Astrocyte (in vitro differentiated cells and primary cell): ENCODE measurements at regions not wholly inside any gene's neighbourhood (a gene's known extent, or its start where the extent isn't known, plus 50 kb on each side); places are given as distances from the start of the nearest gene placed in this dataset.

Source experiments
- DNase-seq: peaks from one replicate; pipeline ENCODE4 v3.0.0-alpha.2; 2010; ENCODE audit warnings: low read depth
- FAIRE-seq: peaks from 2 replicates; lab custom pipeline; 2011; peaks lifted over from hg19 to GRCh38; lab: Jason Lieb, UNC
- H2AFZ ChIP-seq: 2 replicates; pipeline ENCODE4 v1.6.0; 2012; ENCODE audit warnings: low read depth, low read length, inconsistent platforms
- H3K27ac ChIP-seq: 2 replicates; pipeline ENCODE4 v1.5.1; 2011; ENCODE audit warnings: low read depth, low read length, inconsistent platforms
- H3K27me3 ChIP-seq: 2 replicates; pipeline ENCODE4 v1.6.0; 2011; ENCODE audit warnings: low read length, inconsistent platforms; ENCODE audit not compliant: insufficient read depth
- H3K36me3 ChIP-seq: 2 replicates; pipeline ENCODE4 v1.5.1; 2011; ENCODE audit warnings: low read length, inconsistent platforms; ENCODE audit not compliant: insufficient read depth
- H3K4me1 ChIP-seq: 2 replicates; pipeline ENCODE4 v1.5.1; 2011; ENCODE audit warnings: low read length, inconsistent platforms; ENCODE audit not compliant: insufficient read depth
- H3K4me2 ChIP-seq: 2 replicates; pipeline ENCODE4 v1.6.0; 2012; ENCODE audit warnings: low read length, inconsistent platforms
- H3K4me3 ChIP-seq: 2 replicates; pipeline ENCODE4 v1.5.1; 2011; ENCODE audit warnings: low read depth, mild to moderate bottlenecking, low read length, inconsistent platforms; ENCODE audit not compliant: insufficient read depth
- H3K79me2 ChIP-seq: 2 replicates; pipeline ENCODE4 v1.6.0; 2012; ENCODE audit warnings: mild to moderate bottlenecking, low read length, inconsistent platforms; ENCODE audit not compliant: insufficient read depth
- H3K9ac ChIP-seq: 2 replicates; pipeline ENCODE4 v1.6.0; 2012; ENCODE audit warnings: mild to moderate bottlenecking, low read length, inconsistent platforms
- H3K9me3 ChIP-seq: 2 replicates; pipeline ENCODE4 v1.5.1; 2012; ENCODE audit warnings: low read depth, mild to moderate bottlenecking, low read length, inconsistent platforms; ENCODE audit not compliant: insufficient read depth
- H4K20me1 ChIP-seq: 2 replicates; pipeline ENCODE4 v1.6.0; 2012; ENCODE audit warnings: low read length, inconsistent platforms; ENCODE audit not compliant: insufficient read depth
- H3K27ac Mint-ChIP-seq: one replicate; pipeline ENCODE4 v1.8.0; 2021; ENCODE audit warnings: mild to moderate bottlenecking, mixed read lengths; ENCODE audit not compliant: unreplicated experiment
- H3K27me3 Mint-ChIP-seq: one replicate; pipeline ENCODE4 v1.8.0; 2021; ENCODE audit warnings: low read depth, mixed read lengths; ENCODE audit not compliant: unreplicated experiment
- H3K36me3 Mint-ChIP-seq: one replicate; pipeline ENCODE4 v1.8.0; 2021; ENCODE audit warnings: low read depth, mixed read lengths; ENCODE audit not compliant: unreplicated experiment
- H3K4me1 Mint-ChIP-seq: one replicate; pipeline ENCODE4 v1.8.0; 2021; ENCODE audit warnings: low read depth, mixed read lengths; ENCODE audit not compliant: unreplicated experiment
- H3K4me3 Mint-ChIP-seq: one replicate; pipeline ENCODE4 v1.8.0; 2021; ENCODE audit warnings: mild to moderate bottlenecking, moderate library complexity, mixed read lengths; ENCODE audit not compliant: unreplicated experiment
- H3K9me3 Mint-ChIP-seq: one replicate; pipeline ENCODE4 v1.8.0; 2021; ENCODE audit warnings: mild to moderate bottlenecking, mixed read lengths; ENCODE audit not compliant: unreplicated experiment
- EZH2 ChIP-seq: IDR thresholded peaks from 2 replicates; pipeline ENCODE4 v1.6.1; 2012; ENCODE audit warnings: mild to moderate bottlenecking, low read length, inconsistent platforms; ENCODE audit not compliant: insufficient read depth
- TF ChIP-seq, protein P1 (sequence below): IDR thresholded peaks from 2 replicates; pipeline ENCODE4 v1.5.1; 2011; ENCODE audit warnings: low read depth, mild to moderate bottlenecking, inconsistent platforms, low read length, moderate library complexity; ENCODE audit not compliant: insufficient read depth

DNA sequence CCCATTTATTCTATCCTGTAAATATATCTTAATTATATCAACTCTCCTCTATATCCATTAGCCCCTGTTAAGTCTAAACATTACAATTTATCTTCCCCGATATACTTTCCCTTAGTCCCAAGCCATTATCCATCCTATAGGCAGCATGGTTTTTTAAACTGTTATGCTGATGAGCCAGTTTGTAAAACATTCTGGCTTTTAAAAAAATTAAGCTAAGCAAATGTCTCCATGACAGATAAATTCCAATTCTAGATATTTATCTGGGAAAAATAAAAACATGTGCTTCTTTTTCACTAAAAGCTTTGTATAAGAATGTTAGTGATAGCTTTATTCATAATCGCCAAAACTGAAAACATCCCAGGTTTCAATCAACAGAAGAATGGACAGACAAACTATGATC lies 183.2 kb upstream of the GNAI1 start:
- Mint-ChIP-seq H3K27me3 (no peaks in the 10 kb centered on the region), H3K4me3 (no peak overlapping the region), H3K4me1 (no peaks in the 10 kb centered on the region), H3K9me3 (peaks cover 3% of the 10 kb centered on the region), H3K36me3 (no peaks in the 10 kb centered on the region), H3K27ac (no peak overlapping the region)
- Histone ChIP-seq H3K27me3 (no peaks in the 10 kb centered on the region), H3K36me3 (no peaks in the 10 kb centered on the region), H2AFZ (no peak overlapping the region), H3K9me3 (no peaks in the 10 kb centered on the region), H3K27ac (no peak overlapping the region), H4K20me1 (no peaks in the 10 kb centered on the region), H3K79me2 (no peaks in the 10 kb centered on the region), H3K4me1 (no peaks in the 10 kb centered on the region), H3K4me3 (no peak overlapping the region), H3K9ac (no peak overlapping the region), H3K4me2 (no peak overlapping the region)
- DNase-seq (no peak), FAIRE-seq (no peak)
- TF ChIP-seq EZH2, result no peak
- TF ChIP-seq, protein P1, sequence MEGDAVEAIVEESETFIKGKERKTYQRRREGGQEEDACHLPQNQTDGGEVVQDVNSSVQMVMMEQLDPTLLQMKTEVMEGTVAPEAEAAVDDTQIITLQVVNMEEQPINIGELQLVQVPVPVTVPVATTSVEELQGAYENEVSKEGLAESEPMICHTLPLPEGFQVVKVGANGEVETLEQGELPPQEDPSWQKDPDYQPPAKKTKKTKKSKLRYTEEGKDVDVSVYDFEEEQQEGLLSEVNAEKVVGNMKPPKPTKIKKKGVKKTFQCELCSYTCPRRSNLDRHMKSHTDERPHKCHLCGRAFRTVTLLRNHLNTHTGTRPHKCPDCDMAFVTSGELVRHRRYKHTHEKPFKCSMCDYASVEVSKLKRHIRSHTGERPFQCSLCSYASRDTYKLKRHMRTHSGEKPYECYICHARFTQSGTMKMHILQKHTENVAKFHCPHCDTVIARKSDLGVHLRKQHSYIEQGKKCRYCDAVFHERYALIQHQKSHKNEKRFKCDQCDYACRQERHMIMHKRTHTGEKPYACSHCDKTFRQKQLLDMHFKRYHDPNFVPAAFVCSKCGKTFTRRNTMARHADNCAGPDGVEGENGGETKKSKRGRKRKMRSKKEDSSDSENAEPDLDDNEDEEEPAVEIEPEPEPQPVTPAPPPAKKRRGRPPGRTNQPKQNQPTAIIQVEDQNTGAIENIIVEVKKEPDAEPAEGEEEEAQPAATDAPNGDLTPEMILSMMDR, result no peak

DNA sequence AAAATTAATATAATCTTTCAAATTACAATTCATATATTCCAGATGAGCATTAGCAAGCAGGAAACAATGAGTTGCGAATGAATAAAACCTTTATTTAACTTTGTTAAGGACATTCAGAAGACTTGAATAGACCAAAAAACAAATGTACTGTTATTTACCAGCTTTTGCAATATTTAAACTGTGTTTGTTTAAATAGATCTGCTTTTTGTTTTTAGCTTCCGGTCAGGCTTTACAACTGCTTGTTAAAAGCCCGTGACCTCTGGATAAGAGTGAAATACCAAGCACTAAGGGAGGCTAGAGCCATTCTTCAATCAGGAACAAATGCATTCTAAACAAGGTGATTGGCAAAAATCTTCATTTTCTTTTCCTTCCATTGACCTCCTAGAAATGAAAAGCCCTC lies 184.9 kb upstream of the GNAI1 start:
- Mint-ChIP-seq H3K9me3 (peaks cover 3% of the 10 kb centered on the region), H3K36me3 (no peaks in the 10 kb centered on the region), H3K4me1 (no peaks in the 10 kb centered on the region), H3K27me3 (no peaks in the 10 kb centered on the region), H3K27ac (no peak overlapping the region), H3K4me3 (no peak overlapping the region)
- Histone ChIP-seq H3K9me3 (no peaks in the 10 kb centered on the region), H3K36me3 (no peaks in the 10 kb centered on the region), H4K20me1 (no peaks in the 10 kb centered on the region), H3K9ac (no peak overlapping the region), H3K27me3 (no peaks in the 10 kb centered on the region), H3K79me2 (no peaks in the 10 kb centered on the region), H2AFZ (no peak overlapping the region), H3K4me1 (no peaks in the 10 kb centered on the region), H3K27ac (no peak overlapping the region), H3K4me2 (no peak overlapping the region), H3K4me3 (no peak overlapping the region)
- TF ChIP-seq EZH2, result no peak
- TF ChIP-seq, protein P1, result no peak
- FAIRE-seq (no peak), DNase-seq (no peak)

DNA sequence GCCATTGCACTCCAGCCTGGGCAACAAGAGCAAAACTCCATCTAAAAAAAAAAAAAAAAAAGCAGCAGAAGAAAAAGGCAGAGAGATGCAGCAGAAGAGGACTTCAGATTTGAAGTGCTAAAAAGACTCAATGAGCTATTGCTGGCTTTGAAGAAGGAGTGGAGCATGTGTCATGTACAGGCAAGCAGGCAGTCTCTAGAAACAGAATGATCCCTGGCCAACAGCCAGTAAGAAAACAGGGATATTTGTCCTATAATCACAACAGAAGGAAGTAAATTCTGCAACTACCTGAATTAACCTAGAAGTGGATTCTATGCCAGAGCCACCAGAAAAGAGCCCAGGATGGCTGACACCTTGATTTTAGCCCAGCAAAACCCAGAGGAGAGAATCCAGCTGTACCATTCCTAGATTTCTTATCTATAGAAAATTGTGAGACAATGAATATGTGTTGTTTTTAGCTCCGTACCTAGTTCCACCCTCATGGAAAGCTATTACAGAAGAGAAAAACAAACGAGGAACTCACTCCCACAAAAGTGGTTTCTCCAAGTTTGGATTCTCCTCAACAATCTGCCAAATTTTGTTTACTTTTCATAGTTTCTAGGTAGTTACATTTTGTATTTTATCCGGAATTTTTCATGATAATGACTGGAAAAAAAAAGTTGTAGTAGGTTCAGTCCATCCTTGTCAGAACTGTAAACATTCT lies 198.2 kb upstream of the GNAI1 start:
- Mint-ChIP-seq H3K4me3 (no peak overlapping the region), H3K9me3 (peaks cover 3% of the 10 kb centered on the region), H3K36me3 (no peaks in the 10 kb centered on the region), H3K4me1 (no peaks in the 10 kb centered on the region), H3K27me3 (peaks cover 3% of the 10 kb centered on the region), H3K27ac (no peak overlapping the region)
- no peak for TF ChIP-seq EZH2
- TF ChIP-seq, protein P1, result no peak
- Histone ChIP-seq H4K20me1 (no peaks in the 10 kb centered on the region), H3K27me3 (no peaks in the 10 kb centered on the region), H3K4me1 (no peaks in the 10 kb centered on the region), H3K4me3 (no peak overlapping the region), H2AFZ (no peak overlapping the region), H3K9me3 (no peaks in the 10 kb centered on the region), H3K27ac (no peak overlapping the region), H3K9ac (no peak overlapping the region), H3K36me3 (no peaks in the 10 kb centered on the region), H3K79me2 (no peaks in the 10 kb centered on the region), H3K4me2 (no peak overlapping the region)
- FAIRE-seq (no peak), DNase-seq (no peak)
